Astrocyte (in vitro differentiated cells and primary cell): ENCODE measurements at regions not wholly inside any gene's neighbourhood (a gene's known extent, or its start where the extent isn't known, plus 50 kb on each side); places are given as distances from the start of the nearest gene placed in this dataset.

ENCODE experiments used
- DNase-seq: peaks from one replicate; pipeline ENCODE4 v3.0.0-alpha.2; 2010; ENCODE audit warnings: low read depth
- FAIRE-seq: peaks from 2 replicates; lab custom pipeline; 2011; peaks lifted over from hg19 to GRCh38; lab: Jason Lieb, UNC
- H2AFZ ChIP-seq: 2 replicates; pipeline ENCODE4 v1.6.0; 2012; ENCODE audit warnings: low read depth, low read length, inconsistent platforms
- H3K27ac ChIP-seq: 2 replicates; pipeline ENCODE4 v1.5.1; 2011; ENCODE audit warnings: low read depth, low read length, inconsistent platforms
- H3K27me3 ChIP-seq: 2 replicates; pipeline ENCODE4 v1.6.0; 2011; ENCODE audit warnings: low read length, inconsistent platforms; ENCODE audit not compliant: insufficient read depth
- H3K36me3 ChIP-seq: 2 replicates; pipeline ENCODE4 v1.5.1; 2011; ENCODE audit warnings: low read length, inconsistent platforms; ENCODE audit not compliant: insufficient read depth
- H3K4me1 ChIP-seq: 2 replicates; pipeline ENCODE4 v1.5.1; 2011; ENCODE audit warnings: low read length, inconsistent platforms; ENCODE audit not compliant: insufficient read depth
- H3K4me2 ChIP-seq: 2 replicates; pipeline ENCODE4 v1.6.0; 2012; ENCODE audit warnings: low read length, inconsistent platforms
- H3K4me3 ChIP-seq: 2 replicates; pipeline ENCODE4 v1.5.1; 2011; ENCODE audit warnings: low read depth, mild to moderate bottlenecking, low read length, inconsistent platforms; ENCODE audit not compliant: insufficient read depth
- H3K79me2 ChIP-seq: 2 replicates; pipeline ENCODE4 v1.6.0; 2012; ENCODE audit warnings: mild to moderate bottlenecking, low read length, inconsistent platforms; ENCODE audit not compliant: insufficient read depth
- H3K9ac ChIP-seq: 2 replicates; pipeline ENCODE4 v1.6.0; 2012; ENCODE audit warnings: mild to moderate bottlenecking, low read length, inconsistent platforms
- H3K9me3 ChIP-seq: 2 replicates; pipeline ENCODE4 v1.5.1; 2012; ENCODE audit warnings: low read depth, mild to moderate bottlenecking, low read length, inconsistent platforms; ENCODE audit not compliant: insufficient read depth
- H4K20me1 ChIP-seq: 2 replicates; pipeline ENCODE4 v1.6.0; 2012; ENCODE audit warnings: low read length, inconsistent platforms; ENCODE audit not compliant: insufficient read depth
- H3K27ac Mint-ChIP-seq: one replicate; pipeline ENCODE4 v1.8.0; 2021; ENCODE audit warnings: mild to moderate bottlenecking, mixed read lengths; ENCODE audit not compliant: unreplicated experiment
- H3K27me3 Mint-ChIP-seq: one replicate; pipeline ENCODE4 v1.8.0; 2021; ENCODE audit warnings: low read depth, mixed read lengths; ENCODE audit not compliant: unreplicated experiment
- H3K36me3 Mint-ChIP-seq: one replicate; pipeline ENCODE4 v1.8.0; 2021; ENCODE audit warnings: low read depth, mixed read lengths; ENCODE audit not compliant: unreplicated experiment
- H3K4me1 Mint-ChIP-seq: one replicate; pipeline ENCODE4 v1.8.0; 2021; ENCODE audit warnings: low read depth, mixed read lengths; ENCODE audit not compliant: unreplicated experiment
- H3K4me3 Mint-ChIP-seq: one replicate; pipeline ENCODE4 v1.8.0; 2021; ENCODE audit warnings: mild to moderate bottlenecking, moderate library complexity, mixed read lengths; ENCODE audit not compliant: unreplicated experiment
- H3K9me3 Mint-ChIP-seq: one replicate; pipeline ENCODE4 v1.8.0; 2021; ENCODE audit warnings: mild to moderate bottlenecking, mixed read lengths; ENCODE audit not compliant: unreplicated experiment
- EZH2 ChIP-seq: IDR thresholded peaks from 2 replicates; pipeline ENCODE4 v1.6.1; 2012; ENCODE audit warnings: mild to moderate bottlenecking, low read length, inconsistent platforms; ENCODE audit not compliant: insufficient read depth
- TF ChIP-seq, protein P1 (sequence below): IDR thresholded peaks from 2 replicates; pipeline ENCODE4 v1.5.1; 2011; ENCODE audit warnings: low read depth, mild to moderate bottlenecking, inconsistent platforms, low read length, moderate library complexity; ENCODE audit not compliant: insufficient read depth

- DNase-seq (no peak), FAIRE-seq (no peak)
- Histone ChIP-seq H3K27me3 (peaks cover 11% of the 10 kb centered on the region), H3K4me1 (no peaks in the 10 kb centered on the region), H3K4me3 (no peak overlapping the region), H3K27ac (no peak overlapping the region), H3K9ac (no peak overlapping the region), H4K20me1 (no peaks in the 10 kb centered on the region), H2AFZ (no peak overlapping the region), H3K4me2 (no peak overlapping the region), H3K9me3 (no peaks in the 10 kb centered on the region), H3K79me2 (no peaks in the 10 kb centered on the region), H3K36me3 (no peaks in the 10 kb centered on the region)
- no peak overlapping the region for H3K4me3 Mint-ChIP-seq
- no peaks in the 10 kb centered on the region for H3K36me3 Mint-ChIP-seq
- no peak overlapping the region for H3K27ac Mint-ChIP-seq
- H3K4me1 Mint-ChIP-seq, result peaks cover 5% of the 10 kb centered on the region
- peaks cover 22% of the 10 kb centered on the region for H3K27me3 Mint-ChIP-seq
- TF ChIP-seq EZH2, result no peak
- TF ChIP-seq, protein P1, sequence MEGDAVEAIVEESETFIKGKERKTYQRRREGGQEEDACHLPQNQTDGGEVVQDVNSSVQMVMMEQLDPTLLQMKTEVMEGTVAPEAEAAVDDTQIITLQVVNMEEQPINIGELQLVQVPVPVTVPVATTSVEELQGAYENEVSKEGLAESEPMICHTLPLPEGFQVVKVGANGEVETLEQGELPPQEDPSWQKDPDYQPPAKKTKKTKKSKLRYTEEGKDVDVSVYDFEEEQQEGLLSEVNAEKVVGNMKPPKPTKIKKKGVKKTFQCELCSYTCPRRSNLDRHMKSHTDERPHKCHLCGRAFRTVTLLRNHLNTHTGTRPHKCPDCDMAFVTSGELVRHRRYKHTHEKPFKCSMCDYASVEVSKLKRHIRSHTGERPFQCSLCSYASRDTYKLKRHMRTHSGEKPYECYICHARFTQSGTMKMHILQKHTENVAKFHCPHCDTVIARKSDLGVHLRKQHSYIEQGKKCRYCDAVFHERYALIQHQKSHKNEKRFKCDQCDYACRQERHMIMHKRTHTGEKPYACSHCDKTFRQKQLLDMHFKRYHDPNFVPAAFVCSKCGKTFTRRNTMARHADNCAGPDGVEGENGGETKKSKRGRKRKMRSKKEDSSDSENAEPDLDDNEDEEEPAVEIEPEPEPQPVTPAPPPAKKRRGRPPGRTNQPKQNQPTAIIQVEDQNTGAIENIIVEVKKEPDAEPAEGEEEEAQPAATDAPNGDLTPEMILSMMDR, result no peak
- peaks cover 4% of the 10 kb centered on the region for H3K9me3 Mint-ChIP-seq
Observed at GRCh38 chr3:139128803-139129202, 84.1 kb upstream of the PRR23C start.

- no peak for FAIRE-seq
- H3K4me1 Mint-ChIP-seq, result peaks cover 5% of the 10 kb centered on the region
- no peak overlapping the region for H3K27ac Mint-ChIP-seq
Observed at GRCh38 chr3:139129892-139130291, 85.2 kb upstream of the PRR23C start.

More at GRCh38 chr3:139129892-139130291, 85.2 kb upstream of the PRR23C start:
- no peak overlapping the region for H3K4me3 Mint-ChIP-seq
- H3K9me3 Mint-ChIP-seq, result peaks cover 4% of the 10 kb centered on the region
- no peaks in the 10 kb centered on the region for H3K36me3 Mint-ChIP-seq
- Histone ChIP-seq H3K27ac (no peak overlapping the region), H3K27me3 (peaks cover 11% of the 10 kb centered on the region), H2AFZ (no peak overlapping the region), H4K20me1 (no peaks in the 10 kb centered on the region), H3K79me2 (no peaks in the 10 kb centered on the region), H3K4me3 (no peak overlapping the region), H3K4me1 (no peaks in the 10 kb centered on the region), H3K9me3 (no peaks in the 10 kb centered on the region), H3K9ac (no peak overlapping the region), H3K4me2 (no peak overlapping the region), H3K36me3 (no peaks in the 10 kb centered on the region)
- DNase-seq, result no peak
- peaks cover 22% of the 10 kb centered on the region for H3K27me3 Mint-ChIP-seq
- TF ChIP-seq, protein P1, result no peak
- TF ChIP-seq EZH2, result no peak
